SK-N-SH (cell line): ENCODE measurements at regions not wholly inside any gene's neighbourhood (a gene's known extent, or its start where the extent isn't known, plus 50 kb on each side); places are given as distances from the start of the nearest gene placed in this dataset.

Experiments
- CTCF ChIA-PET: fragments of 300-600, 350-600 bp; formaldehyde crosslinking; extraction: SDS; loops from one replicate; lab custom pipeline; 2021; lab: Yijun Ruan, JAX
- POLR2A ChIA-PET: fragments of 350-600 bp; sonication (Branson Sonifier 250); formaldehyde crosslinking; extraction: SDS; loops from one replicate; lab custom pipeline; 2020; ENCODE audit warnings: antibody characterized with exemption, inconsistent platforms; lab: Yijun Ruan, JAX
- DNase-seq: peaks from one replicate; pipeline ENCODE4 v3.0.0; 2012
- H2AFZ ChIP-seq: fragments of 200-600 bp; sonication (generic); 2 replicates; pipeline ENCODE4 v1.8.1; 2016; ENCODE audit warnings: antibody characterized with exemption, mild to moderate bottlenecking, low read depth
- H3F3A ChIP-seq: fragments of 200-600 bp; sonication (generic); replicated peaks from 2 replicates; pipeline ENCODE3; 2016; ENCODE audit warnings: antibody characterized with exemption, mild to moderate bottlenecking; ENCODE audit not compliant: insufficient read depth
- H3K27ac ChIP-seq, 2 experiments: fragments of 200-500 bp in 1 of 2; fragments of 200-600 bp in 1 of 2; sonication (Bioruptor generic) in 1 of 2; sonication (generic), shearing (Covaris generic) in 1 of 2; 2 replicates each; pipeline versions ENCODE4 v1.5.1 to v1.6.1; 2014 to 2016; ENCODE audit warnings: low read depth in 2 of 2, inconsistent platforms in 1 of 2, low read length in 1 of 2, mild to moderate bottlenecking in 1 of 2, mixed read lengths in 1 of 2
- H3K27me3 ChIP-seq: fragments of 200-600 bp; sonication (generic), shearing (Covaris generic); 2 replicates; pipeline ENCODE4 v1.6.1; 2016; ENCODE audit warnings: mixed run types; ENCODE audit not compliant: insufficient read depth
- H3K36me3 ChIP-seq, 2 experiments: fragments of 200-500 bp in 1 of 2; fragments of 200-600 bp in 1 of 2; sonication (Bioruptor generic) in 1 of 2; sonication (generic) in 1 of 2; replicated peaks in 1 of 2; 2 replicates each; pipeline versions ENCODE3 to v1.5.1; 2014 to 2016; ENCODE audit warnings: low read length in 1 of 2, mild to moderate bottlenecking in 1 of 2; ENCODE audit not compliant: insufficient read depth in 2 of 2, control insufficient read depth in 1 of 2
- H3K4me1 ChIP-seq, 2 experiments: fragments of 200-500 bp in 1 of 2; fragments of 200-600 bp in 1 of 2; sonication (Bioruptor generic) in 1 of 2; sonication (generic), shearing (Covaris generic) in 1 of 2; 2 replicates each; pipeline versions ENCODE4 v1.5.1 to v1.6.1; 2014 to 2016; ENCODE audit warnings: low read depth in 1 of 2, low read length in 1 of 2, mixed run types in 1 of 2; ENCODE audit not compliant: insufficient read depth in 2 of 2, control insufficient read depth in 1 of 2
- H3K4me2 ChIP-seq: fragments of 200-600 bp; sonication (generic), shearing (Covaris generic); 2 replicates; pipeline ENCODE4 v1.6.1; 2017; ENCODE audit warnings: mixed run types
- H3K4me3 ChIP-seq, 2 experiments: fragments of 200-500 bp in 1 of 2; fragments of 200-600 bp in 1 of 2; sonication (Bioruptor generic) in 1 of 2; sonication (generic), shearing (Covaris generic) in 1 of 2; 2 replicates each; pipeline versions ENCODE4 v1.5.1 to v1.8.1; 2014 to 2016; ENCODE audit warnings: low read depth in 2 of 2, inconsistent platforms in 1 of 2, low read length in 1 of 2, mild to moderate bottlenecking in 1 of 2, mixed read lengths in 1 of 2, moderate library complexity in 1 of 2
- H3K79me2 ChIP-seq: fragments of 200-600 bp; sonication (generic); 2 replicates; pipeline ENCODE4 v1.8.1; 2017; ENCODE audit warnings: mild to moderate bottlenecking; ENCODE audit not compliant: insufficient read depth
- H3K9ac ChIP-seq: fragments of 200-600 bp; sonication (generic); 2 replicates; pipeline ENCODE4 v1.6.1; 2017; ENCODE audit warnings: mixed run types
- H3K9me2 ChIP-seq: fragments of 200-600 bp; sonication (generic); 2 replicates; pipeline ENCODE4 v1.6.1; 2017; ENCODE audit warnings: mixed run types
- H3K9me3 ChIP-seq: fragments of 200-600 bp; sonication (generic); 2 replicates; pipeline ENCODE4 v1.6.1; 2017; ENCODE audit warnings: mixed run types, mild to moderate bottlenecking, moderate library complexity
- H4K20me1 ChIP-seq: fragments of 200-600 bp; sonication (generic); 2 replicates; pipeline ENCODE4 v1.6.1; 2017; ENCODE audit warnings: mild to moderate bottlenecking, mixed run types; ENCODE audit not compliant: insufficient read depth
- ELF1 ChIP-seq: IDR thresholded peaks from 2 replicates; pipeline ENCODE4 v1.4.0; 2012
- EZH2phosphoT487 ChIP-seq: fragments of 200-600 bp; sonication (generic); IDR thresholded peaks from 2 replicates; pipeline ENCODE4 v1.6.1; 2017; ENCODE audit warnings: low read depth, mixed run types, mild to moderate bottlenecking, antibody characterized with exemption, moderate library complexity, borderline replicate concordance
- FOXM1 ChIP-seq: IDR thresholded peaks from 2 replicates; pipeline ENCODE4 v1.4.0; 2012; ENCODE audit warnings: low read depth, mild to moderate bottlenecking
- GATA2 ChIP-seq: sonication (generic); formaldehyde crosslinking; IDR thresholded peaks from 2 replicates; pipeline ENCODE4 v1.5.0; 2020; ENCODE audit warnings: mild to moderate bottlenecking, missing genetic modification reagents
- IRF3 ChIP-seq: fragments of 150-350 bp; IDR thresholded peaks from 2 replicates; pipeline ENCODE4 v1.6.1; 2016; ENCODE audit warnings: mild to moderate bottlenecking, low read depth, low read length
- JUND ChIP-seq: IDR thresholded peaks from 2 replicates; pipeline ENCODE4 v1.4.0; 2012
- MAX ChIP-seq: IDR thresholded peaks from 2 replicates; pipeline ENCODE4 v1.4.0; 2012; ENCODE audit warnings: low read depth
- MEF2A ChIP-seq: IDR thresholded peaks from 2 replicates; pipeline ENCODE4 v1.4.0; 2012; ENCODE audit warnings: low read depth, borderline replicate concordance
- MXI1 ChIP-seq: IDR thresholded peaks from 2 replicates; pipeline ENCODE4 v1.6.1; 2012; ENCODE audit warnings: mild to moderate bottlenecking, low read depth, low read length, improper control_type of control experiment
- NFIC ChIP-seq: IDR thresholded peaks from 2 replicates; pipeline ENCODE4 v1.4.0; 2012; ENCODE audit warnings: borderline replicate concordance
- POLR2AphosphoS5 ChIP-seq: IDR thresholded peaks from 2 replicates; pipeline ENCODE4 v1.6.1; 2012; ENCODE audit warnings: low read depth, low read length
- RCOR1 ChIP-seq: fragments of 150-350 bp; IDR thresholded peaks from 2 replicates; pipeline ENCODE4 v1.6.1; 2017; ENCODE audit warnings: antibody characterized with exemption, low read length
- RFX5 ChIP-seq: IDR thresholded peaks from 2 replicates; pipeline ENCODE4 v1.6.1; 2012; ENCODE audit warnings: mild to moderate bottlenecking, improper control_type of control experiment, low read length
- RXRA ChIP-seq: IDR thresholded peaks from 2 replicates; pipeline ENCODE4 v1.4.0; 2012; ENCODE audit warnings: low read depth, mild to moderate bottlenecking, borderline replicate concordance
- SIN3A ChIP-seq: IDR thresholded peaks from 2 replicates; pipeline ENCODE4 v1.6.1; 2012; ENCODE audit warnings: low read depth, mild to moderate bottlenecking, low read length, moderate library complexity, borderline replicate concordance
- SMC3 ChIP-seq: IDR thresholded peaks from 2 replicates; pipeline ENCODE4 v1.6.1; 2012; ENCODE audit warnings: low read depth, low read length, improper control_type of control experiment
- TAF1 ChIP-seq: IDR thresholded peaks from 2 replicates; pipeline ENCODE4 v1.6.1; 2012; ENCODE audit warnings: low read depth, mild to moderate bottlenecking, low read length, moderate library complexity, borderline replicate concordance
- TCF12 ChIP-seq: IDR thresholded peaks from 2 replicates; pipeline ENCODE4 v1.4.0; 2012
- TEAD4 ChIP-seq: IDR thresholded peaks from 2 replicates; pipeline ENCODE4 v1.4.0; 2012; ENCODE audit warnings: mild to moderate bottlenecking, borderline replicate concordance; ENCODE audit not compliant: insufficient read depth
- WGBS: methylation state at CpG from one replicate; pipeline ENCODE4 v1.1.6; 2017; ENCODE audit warnings: low lambda C conversion rate; 5-methylcytosine and 5-hydroxymethylcytosine counted together
- TF ChIP-seq, protein P1 (sequence below): IDR thresholded peaks from 2 replicates; pipeline ENCODE4 v1.4.0; 2012; ENCODE audit warnings: low read depth, borderline replicate concordance
- TF ChIP-seq, protein P2 (sequence below): IDR thresholded peaks from 2 replicates; pipeline ENCODE4 v1.6.1; 2012; ENCODE audit warnings: mild to moderate bottlenecking, low read depth, low read length, moderate library complexity

DNA sequence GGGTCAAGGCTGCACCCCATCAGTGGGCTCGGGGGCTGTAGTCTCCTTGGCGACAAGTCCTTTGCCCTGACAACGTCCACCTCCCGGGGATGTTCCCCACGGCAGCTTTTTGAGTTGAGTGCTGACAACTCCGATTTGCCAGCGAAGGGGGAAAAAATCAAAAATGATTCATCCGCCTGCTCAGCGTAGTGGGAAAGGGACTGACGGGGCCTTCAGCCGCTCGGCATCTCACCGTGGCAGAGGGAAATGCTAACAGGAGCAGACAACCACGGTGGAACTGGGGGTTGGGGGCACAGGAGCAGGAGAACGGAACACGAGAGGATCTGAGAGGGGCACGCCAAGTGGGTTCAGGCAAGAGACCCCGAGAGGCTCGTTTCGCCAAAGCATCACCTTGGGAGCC is 173.7 kb downstream of the TFAP2C start:
- Histone ChIP-seq H3K27me3 (peaks cover 63% of the 10 kb centered on the region), H3K9me3 (no peaks in the 10 kb centered on the region), H2AFZ (no peak overlapping the region), H3K4me3 (no peak overlapping the region), H3K36me3 (no peaks in the 10 kb centered on the region), H4K20me1 (no peaks in the 10 kb centered on the region), H3K9ac (no peak overlapping the region), H3K4me1 (no peaks in the 10 kb centered on the region), H3K27ac (no peak overlapping the region), H3K79me2 (no peaks in the 10 kb centered on the region), H3K4me2 (no peak overlapping the region), H3F3A (no peaks in the 10 kb centered on the region), H3K9me2 (no peaks in the 10 kb centered on the region)
- 13% methylated on average over 18 of the region's 20 CpGs for WGBS
- no peak for DNase-seq
- ChIA-PET POLR2A (no interaction called here), CTCF (no interaction called here)
- TF ChIP-seq EZH2phosphoT487 (no peak), SMC3 (no peak), MXI1 (no peak), TCF12 (no peak), MEF2A (no peak), RCOR1 (no peak), TEAD4 (no peak), IRF3 (no peak), RXRA (no peak)
- TF ChIP-seq, protein P1, sequence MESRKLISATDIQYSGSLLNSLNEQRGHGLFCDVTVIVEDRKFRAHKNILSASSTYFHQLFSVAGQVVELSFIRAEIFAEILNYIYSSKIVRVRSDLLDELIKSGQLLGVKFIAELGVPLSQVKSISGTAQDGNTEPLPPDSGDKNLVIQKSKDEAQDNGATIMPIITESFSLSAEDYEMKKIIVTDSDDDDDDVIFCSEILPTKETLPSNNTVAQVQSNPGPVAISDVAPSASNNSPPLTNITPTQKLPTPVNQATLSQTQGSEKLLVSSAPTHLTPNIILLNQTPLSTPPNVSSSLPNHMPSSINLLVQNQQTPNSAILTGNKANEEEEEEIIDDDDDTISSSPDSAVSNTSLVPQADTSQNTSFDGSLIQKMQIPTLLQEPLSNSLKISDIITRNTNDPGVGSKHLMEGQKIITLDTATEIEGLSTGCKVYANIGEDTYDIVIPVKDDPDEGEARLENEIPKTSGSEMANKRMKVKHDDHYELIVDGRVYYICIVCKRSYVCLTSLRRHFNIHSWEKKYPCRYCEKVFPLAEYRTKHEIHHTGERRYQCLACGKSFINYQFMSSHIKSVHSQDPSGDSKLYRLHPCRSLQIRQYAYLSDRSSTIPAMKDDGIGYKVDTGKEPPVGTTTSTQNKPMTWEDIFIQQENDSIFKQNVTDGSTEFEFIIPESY: no peak

DNA sequence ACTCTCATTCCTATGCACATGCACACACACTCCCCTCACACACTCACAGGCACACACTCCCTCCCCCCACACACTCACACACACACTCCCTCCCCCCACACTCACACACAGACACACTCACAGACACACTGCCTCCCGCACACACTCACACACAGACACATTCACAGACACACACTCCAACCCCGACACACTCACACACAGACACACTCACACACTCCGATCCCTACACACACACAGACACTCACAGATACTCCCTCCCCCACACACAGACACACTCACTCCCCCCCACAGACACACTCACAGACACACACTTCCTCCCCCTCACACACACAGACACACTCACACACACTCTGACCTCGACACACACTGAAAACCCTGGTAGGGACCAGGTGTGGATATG is 176.2 kb downstream of the TFAP2C start:
- no peak overlapping the region for H3K9ac ChIP-seq

More for the DNA sequence above, 176.2 kb downstream of the TFAP2C start:
- H3K9me2 ChIP-seq: no peaks in the 10 kb centered on the region
- H3K27me3 ChIP-seq: peaks cover 64% of the 10 kb centered on the region
- H3K79me2 ChIP-seq: no peaks in the 10 kb centered on the region
- no peaks in the 10 kb centered on the region for H4K20me1 ChIP-seq
- H3K27ac ChIP-seq: no peak overlapping the region
- no peak overlapping the region for H3K4me3 ChIP-seq
- no peaks in the 10 kb centered on the region for H3K9me3 ChIP-seq
- H3K4me1 ChIP-seq: no peaks in the 10 kb centered on the region
- no peak for TF ChIP-seq IRF3
- no peak for TF ChIP-seq TEAD4
- TF ChIP-seq NFIC: no peak
- TF ChIP-seq TCF12: no peak
- TF ChIP-seq ELF1: no peak
- TF ChIP-seq RFX5: no peak
- no peak for TF ChIP-seq MAX
- TF ChIP-seq FOXM1: no peak
- TF ChIP-seq, protein P2, sequence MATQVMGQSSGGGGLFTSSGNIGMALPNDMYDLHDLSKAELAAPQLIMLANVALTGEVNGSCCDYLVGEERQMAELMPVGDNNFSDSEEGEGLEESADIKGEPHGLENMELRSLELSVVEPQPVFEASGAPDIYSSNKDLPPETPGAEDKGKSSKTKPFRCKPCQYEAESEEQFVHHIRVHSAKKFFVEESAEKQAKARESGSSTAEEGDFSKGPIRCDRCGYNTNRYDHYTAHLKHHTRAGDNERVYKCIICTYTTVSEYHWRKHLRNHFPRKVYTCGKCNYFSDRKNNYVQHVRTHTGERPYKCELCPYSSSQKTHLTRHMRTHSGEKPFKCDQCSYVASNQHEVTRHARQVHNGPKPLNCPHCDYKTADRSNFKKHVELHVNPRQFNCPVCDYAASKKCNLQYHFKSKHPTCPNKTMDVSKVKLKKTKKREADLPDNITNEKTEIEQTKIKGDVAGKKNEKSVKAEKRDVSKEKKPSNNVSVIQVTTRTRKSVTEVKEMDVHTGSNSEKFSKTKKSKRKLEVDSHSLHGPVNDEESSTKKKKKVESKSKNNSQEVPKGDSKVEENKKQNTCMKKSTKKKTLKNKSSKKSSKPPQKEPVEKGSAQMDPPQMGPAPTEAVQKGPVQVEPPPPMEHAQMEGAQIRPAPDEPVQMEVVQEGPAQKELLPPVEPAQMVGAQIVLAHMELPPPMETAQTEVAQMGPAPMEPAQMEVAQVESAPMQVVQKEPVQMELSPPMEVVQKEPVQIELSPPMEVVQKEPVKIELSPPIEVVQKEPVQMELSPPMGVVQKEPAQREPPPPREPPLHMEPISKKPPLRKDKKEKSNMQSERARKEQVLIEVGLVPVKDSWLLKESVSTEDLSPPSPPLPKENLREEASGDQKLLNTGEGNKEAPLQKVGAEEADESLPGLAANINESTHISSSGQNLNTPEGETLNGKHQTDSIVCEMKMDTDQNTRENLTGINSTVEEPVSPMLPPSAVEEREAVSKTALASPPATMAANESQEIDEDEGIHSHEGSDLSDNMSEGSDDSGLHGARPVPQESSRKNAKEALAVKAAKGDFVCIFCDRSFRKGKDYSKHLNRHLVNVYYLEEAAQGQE: no peak
- no peak for TF ChIP-seq GATA2
- TF ChIP-seq POLR2AphosphoS5: no peak
- TF ChIP-seq TAF1: no peak
- no peak for TF ChIP-seq MXI1
- TF ChIP-seq SIN3A: no peak
- no peak for TF ChIP-seq EZH2phosphoT487
- TF ChIP-seq JUND: no peak
- WGBS: 36% methylated on average over 4 of the region's 4 CpGs
- H3F3A ChIP-seq: no peaks in the 10 kb centered on the region
- H3K4me2 ChIP-seq: no peak overlapping the region
- H3K36me3 ChIP-seq: no peaks in the 10 kb centered on the region
- H2AFZ ChIP-seq: no peak overlapping the region
- ChIA-PET CTCF (no interaction called here), POLR2A (no interaction called here)
- no peak for DNase-seq
